ENCODE measurements at regions not wholly inside any gene's neighbourhood (a gene's known extent, or its start where the extent isn't known, plus 50 kb on each side); places are given as distances from the start of the nearest gene placed in this dataset.

DNA sequence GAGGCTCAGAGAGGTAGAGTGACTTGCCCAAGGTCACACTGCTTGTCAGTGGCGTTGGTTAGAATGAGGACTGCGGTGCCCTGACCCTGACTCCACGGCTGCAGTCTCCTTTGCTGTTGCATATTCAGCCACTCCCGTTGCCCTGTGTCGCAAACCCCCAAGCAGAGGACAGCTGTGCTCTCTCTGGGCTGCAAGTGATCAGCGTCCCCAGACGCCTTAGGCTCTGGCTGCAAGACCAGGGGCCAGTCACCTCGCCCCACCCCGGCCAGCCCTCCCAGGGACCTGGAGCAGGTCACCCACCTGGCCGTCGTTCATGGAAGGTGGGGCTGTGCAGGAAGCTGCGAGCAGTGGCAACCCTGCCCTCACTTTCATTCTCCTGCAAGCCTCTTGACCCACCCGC, 51.7 kb upstream of the NANOS1 start:
- no peak overlapping the region for H3K4me3 Mint-ChIP-seq
- no peak overlapping the region for H3K27ac Mint-ChIP-seq
- peaks cover 4% of the 10 kb centered on the region for H3K9me3 Mint-ChIP-seq
- H3K4me1 Mint-ChIP-seq (ENCODE audit: low read depth), result no peaks in the 10 kb centered on the region
- H3K36me3 Mint-ChIP-seq (ENCODE audit: low read depth), result no peaks in the 10 kb centered on the region
- peaks cover 10% of the 10 kb centered on the region for H3K27me3 Mint-ChIP-seq (ENCODE audit: low read depth)

DNA sequence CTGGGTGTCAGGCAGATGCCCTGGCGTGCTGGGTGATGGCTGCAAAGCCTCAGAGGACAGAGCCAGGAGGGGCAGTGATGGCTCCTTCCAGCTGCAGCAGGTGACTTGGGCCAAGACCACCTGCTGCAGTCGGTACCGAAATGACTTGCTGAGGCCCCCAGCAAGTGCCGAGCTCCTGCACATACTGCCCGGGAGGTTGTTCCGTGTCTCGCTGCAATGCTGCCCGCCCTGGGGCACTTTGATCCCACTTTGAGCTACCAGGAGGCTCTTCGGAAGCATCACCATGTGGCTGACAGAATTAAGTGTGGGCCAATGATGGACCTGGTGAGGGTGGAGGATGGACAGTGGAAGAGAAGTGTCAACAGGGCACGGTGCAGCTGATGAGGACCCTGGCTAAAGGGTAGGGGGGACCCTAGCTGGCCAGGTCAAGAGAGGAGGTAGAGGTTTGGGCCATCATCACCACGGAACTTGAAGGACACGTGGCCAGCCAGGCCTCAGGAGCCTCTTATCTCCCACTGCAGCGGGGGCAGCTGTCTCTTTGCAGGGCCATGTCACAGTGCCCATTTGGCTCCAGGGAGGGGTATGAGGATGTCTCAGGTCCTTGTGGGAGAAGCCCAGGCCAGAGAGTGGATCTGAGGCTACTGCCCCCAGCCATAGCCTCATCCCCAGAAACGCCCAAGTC, 51.1 kb upstream of the NANOS1 start:
- Mint-ChIP-seq H3K36me3 (ENCODE audit: low read depth) (no peaks in the 10 kb centered on the region), H3K27ac (no peak overlapping the region), H3K4me1 (ENCODE audit: low read depth) (no peaks in the 10 kb centered on the region), H3K9me3 (peaks cover 3% of the 10 kb centered on the region), H3K27me3 (ENCODE audit: low read depth) (peaks cover 8% of the 10 kb centered on the region), H3K4me3 (no peak overlapping the region)

DNA sequence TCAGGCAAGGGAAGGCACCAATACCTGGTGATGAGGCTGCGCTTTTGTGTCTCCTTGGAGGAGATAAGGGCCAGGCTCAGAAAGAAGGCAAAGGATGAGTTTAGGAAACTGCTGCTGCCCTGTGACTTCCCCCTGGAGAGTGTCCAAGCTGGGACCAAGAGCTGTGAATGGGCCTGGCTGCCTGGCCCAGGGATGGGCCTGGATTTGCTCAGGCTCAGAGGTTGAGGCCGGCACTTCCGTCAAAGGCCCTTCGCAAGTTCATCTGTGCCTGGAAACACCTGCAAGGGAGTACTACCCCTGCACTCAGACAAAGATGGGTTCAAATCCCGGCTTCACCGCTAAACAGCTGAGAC, 50.5 kb upstream of the NANOS1 start:
- H3K4me1 Mint-ChIP-seq (ENCODE audit: low read depth), result no peaks in the 10 kb centered on the region
- H3K27me3 Mint-ChIP-seq (ENCODE audit: low read depth), result peaks cover 5% of the 10 kb centered on the region
- no peaks in the 10 kb centered on the region for H3K9me3 Mint-ChIP-seq
- no peak overlapping the region for H3K27ac Mint-ChIP-seq
- H3K36me3 Mint-ChIP-seq (ENCODE audit: low read depth), result no peaks in the 10 kb centered on the region
- H3K4me3 Mint-ChIP-seq, result no peak overlapping the region

DNA sequence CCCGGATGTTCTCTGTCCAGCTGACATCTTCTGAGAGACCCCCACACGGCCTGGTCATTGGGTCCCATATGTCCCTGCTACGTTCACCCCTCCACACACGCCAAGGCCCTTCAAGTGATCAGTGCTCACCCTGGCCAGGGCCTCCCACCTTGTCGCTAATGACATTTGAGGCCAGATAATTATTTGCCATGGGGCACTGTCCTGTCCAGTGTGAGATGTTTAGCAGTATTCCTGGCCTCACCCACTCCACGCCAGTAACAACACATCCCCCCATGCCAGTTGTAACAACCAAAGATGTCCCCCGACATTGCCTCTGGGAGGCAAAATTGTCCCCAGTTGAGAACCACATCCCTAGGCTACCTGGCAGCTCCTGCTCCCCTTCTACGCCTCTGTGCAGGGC, 49.9 kb upstream of the NANOS1 start:
- peaks cover 4% of the 10 kb centered on the region for H3K9me3 Mint-ChIP-seq
- H3K27ac Mint-ChIP-seq, result no peak overlapping the region
- H3K36me3 Mint-ChIP-seq (ENCODE audit: low read depth), result no peaks in the 10 kb centered on the region
- peaks cover 9% of the 10 kb centered on the region for H3K27me3 Mint-ChIP-seq (ENCODE audit: low read depth)
- H3K4me3 Mint-ChIP-seq, result no peak overlapping the region
- H3K4me1 Mint-ChIP-seq (ENCODE audit: low read depth), result no peaks in the 10 kb centered on the region
